ENCODE measurements at regions not wholly inside any gene's neighbourhood (a gene's known extent, or its start where the extent isn't known, plus 50 kb on each side); places are given as distances from the start of the nearest gene placed in this dataset.

GRCh38 chr4:96264941-96265463 is 425.1 kb downstream of the PDHA2 start:
- Histone ChIP-seq H3K27me3 (ENCODE audit: insufficient read depth) (no peaks in the 10 kb centered on the region), H4K20me1 (replicated peaks; ENCODE audit: insufficient read depth) (no peaks in the 10 kb centered on the region), H2AFZ (no peak overlapping the region), H3K79me2 (replicated peaks; ENCODE audit: insufficient read depth) (no peaks in the 10 kb centered on the region), H3K4me2 (no peak overlapping the region), H3K4me1 (ENCODE audit: insufficient read depth) (peaks cover 22% of the 10 kb centered on the region), H3K36me3 (ENCODE audit: insufficient read depth) (peaks cover 6% of the 10 kb centered on the region), H3F3A (replicated peaks; ENCODE audit: low read depth) (no peaks in the 10 kb centered on the region), H3K4me3 (no peak overlapping the region), H3K9me2 (ENCODE audit: insufficient read depth) (no peaks in the 10 kb centered on the region), H3K27ac (ENCODE audit: low read depth) (no peak overlapping the region)
- H3K9me3 Mint-ChIP-seq: peaks cover 19% of the 10 kb centered on the region
- ATAC-seq (no peak), DNase-seq (ENCODE audit: low spot score) (no peak)
- peaks cover 16% of the 10 kb centered on the region for H3K36me3 Mint-ChIP-seq (ENCODE audit: low read depth)
- peaks cover 2% of the 10 kb centered on the region for H3K27me3 Mint-ChIP-seq (ENCODE audit: insufficient read depth, low read depth, poor library complexity)
- no peak overlapping the region for H3K4me3 Mint-ChIP-seq
- no peak overlapping the region for H3K27ac Mint-ChIP-seq
- peaks cover 18% of the 10 kb centered on the region for H3K4me1 Mint-ChIP-seq
- TF ChIP-seq STAT1 (IDR thresholded peaks at IDR 0.05; ENCODE audit: unreplicated experiment) (no peak), CREB1 (CRISPR knock-in tag; IDR thresholded peaks at IDR 0.05; ENCODE audit: low read depth) (no peak), ZNF462 (CRISPR knock-in tag; IDR thresholded peaks at IDR 0.05) (no peak), ZNF331 (CRISPR knock-in tag; IDR thresholded peaks at IDR 0.05; ENCODE audit: low read depth) (no peak), EZH2phosphoT487 (IDR thresholded peaks at IDR 0.05; ENCODE audit: unreplicated experiment) (no peak)

- H3K4me1 ChIP-seq (ENCODE audit: insufficient read depth): no peaks in the 10 kb centered on the region; the same call in 1 of the 2 replicates
- H3K4me2 ChIP-seq: no peak overlapping the region
- no peaks in the 10 kb centered on the region for H3K36me3 ChIP-seq (ENCODE audit: insufficient read depth)
- H4K20me1 ChIP-seq (replicated peaks; ENCODE audit: insufficient read depth): no peaks in the 10 kb centered on the region
- DNase-seq (ENCODE audit: low spot score) (no peak), ATAC-seq (no peak)
- H3K36me3 Mint-ChIP-seq (ENCODE audit: low read depth): no peaks in the 10 kb centered on the region
- no peaks in the 10 kb centered on the region; the same call in 2 of the 3 replicates for H3K9me3 Mint-ChIP-seq
- H3K27ac ChIP-seq (ENCODE audit: low read depth): no peak overlapping the region
- no peaks in the 10 kb centered on the region; the same call in 2 of the 3 replicates for H3K4me1 Mint-ChIP-seq
- H2AFZ ChIP-seq: peak overlapping the region; percentile 92; the same call in 1 of the 2 replicates
- H3K27me3 Mint-ChIP-seq (ENCODE audit: insufficient read depth, low read depth, poor library complexity): no peaks in the 10 kb centered on the region
- H3K27me3 ChIP-seq (ENCODE audit: insufficient read depth): no peaks in the 10 kb centered on the region
- no peak overlapping the region for H3K4me3 Mint-ChIP-seq
- H3K9me2 ChIP-seq (ENCODE audit: insufficient read depth): no peaks in the 10 kb centered on the region; the same call in 1 of the 2 replicates
- no peaks in the 10 kb centered on the region for H3F3A ChIP-seq (replicated peaks; ENCODE audit: low read depth)
- H3K79me2 ChIP-seq (replicated peaks; ENCODE audit: insufficient read depth): no peaks in the 10 kb centered on the region
- no peak overlapping the region for H3K27ac Mint-ChIP-seq
- H3K4me3 ChIP-seq: no peak overlapping the region
- TF ChIP-seq ETS1 (IDR thresholded peaks at IDR 0.05): no peak
- no peak for TF ChIP-seq CREB1 (CRISPR knock-in tag; IDR thresholded peaks at IDR 0.05; ENCODE audit: low read depth)
- no peak for TF ChIP-seq ZNF114 (CRISPR knock-in tag; IDR thresholded peaks at IDR 0.05)
- TF ChIP-seq ZNF331 (CRISPR knock-in tag; IDR thresholded peaks at IDR 0.05; ENCODE audit: low read depth): no peak
These were observed 453.9 kb downstream of the PDHA2 start for GRCh38 chr4:96293806-96294205.

Data from GM23338 (cell line).